ENCODE measurements at regions not wholly inside any gene's neighbourhood (a gene's known extent, or its start where the extent isn't known, plus 50 kb on each side); places are given as distances from the start of the nearest gene placed in this dataset.

DNA sequence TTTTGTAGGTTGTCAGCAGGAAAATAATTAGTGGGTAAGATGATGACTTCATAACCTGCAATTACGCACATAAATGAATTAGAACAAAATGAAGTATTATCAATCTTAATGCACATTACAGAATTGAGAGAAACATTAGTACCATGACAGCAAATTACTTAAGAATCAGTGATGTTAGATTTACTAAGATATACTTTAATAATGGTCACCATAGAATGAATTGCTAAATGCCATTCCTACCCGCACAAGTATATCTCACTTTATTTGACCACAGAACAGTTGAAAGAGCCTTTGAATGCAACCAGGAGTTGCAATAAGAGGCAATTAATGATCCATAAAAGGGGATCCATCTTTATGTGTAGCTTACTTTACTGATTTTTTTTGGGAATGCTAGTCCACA is 816.4 kb upstream of the AGA start:
- no peak overlapping the region for H3K14ac ChIP-seq (ENCODE audit: low read length)
- H3K79me1 ChIP-seq (ENCODE audit: low read length): no peaks in the 10 kb centered on the region
- H3K27me3 ChIP-seq (ENCODE audit: insufficient read depth, low read length): no peaks in the 10 kb centered on the region
- H3K27ac ChIP-seq (ENCODE audit: low read depth, low read length): no peak overlapping the region
- H3K9me3 ChIP-seq (ENCODE audit: insufficient read depth, low read depth, low read length): no peaks in the 10 kb centered on the region
- no peak overlapping the region for H2BK120ac ChIP-seq (ENCODE audit: insufficient read depth, low read length, poor library complexity)
- no peak overlapping the region for H3K9ac ChIP-seq (ENCODE audit: low read length)
- H3K4ac ChIP-seq (ENCODE audit: low read depth, low read length): no peak overlapping the region
- H3K18ac ChIP-seq (ENCODE audit: low read length): no peak overlapping the region
- H4K12ac ChIP-seq (ENCODE audit: low read depth, low read length): no peak overlapping the region
- DNase-seq: no peak
- H2AFZ ChIP-seq (ENCODE audit: insufficient read depth, low read length, poor library complexity): no peak overlapping the region
- H3K4me1 ChIP-seq (ENCODE audit: control insufficient read depth in 1 of 2, insufficient read depth in 2 of 2, low read length in 2 of 2): no peaks in the 10 kb centered on the region
- no peak overlapping the region for H2BK12ac ChIP-seq (ENCODE audit: low read length)
- no peak overlapping the region for H2AK5ac ChIP-seq (ENCODE audit: low read length)
- no peak overlapping the region for H4K91ac ChIP-seq (ENCODE audit: low read depth, low read length)
- H3K4me2 ChIP-seq (ENCODE audit: low read length): no peak overlapping the region
- H4K8ac ChIP-seq (ENCODE audit: low read depth, low read length): no peak overlapping the region
- no peak overlapping the region for H2BK5ac ChIP-seq (ENCODE audit: low read depth, low read length, poor library complexity)
- no peak overlapping the region for H3K4me3 ChIP-seq (ENCODE audit: low read depth, low read length)
- no peaks in the 10 kb centered on the region for H3K36me3 ChIP-seq (ENCODE audit: control insufficient read depth in 1 of 2, insufficient read depth in 2 of 2, low read length in 2 of 2)
- H3K79me2 ChIP-seq (ENCODE audit: control insufficient read depth, insufficient read depth, low read length, poor library complexity): no peaks in the 10 kb centered on the region
- no peak overlapping the region for H3K23ac ChIP-seq (ENCODE audit: low read length)
- no CpG with 5 or more reads among the region's 2 CpGs for WGBS (ENCODE audit: extremely low coverage, insufficient coverage, insufficient read length)

DNA sequence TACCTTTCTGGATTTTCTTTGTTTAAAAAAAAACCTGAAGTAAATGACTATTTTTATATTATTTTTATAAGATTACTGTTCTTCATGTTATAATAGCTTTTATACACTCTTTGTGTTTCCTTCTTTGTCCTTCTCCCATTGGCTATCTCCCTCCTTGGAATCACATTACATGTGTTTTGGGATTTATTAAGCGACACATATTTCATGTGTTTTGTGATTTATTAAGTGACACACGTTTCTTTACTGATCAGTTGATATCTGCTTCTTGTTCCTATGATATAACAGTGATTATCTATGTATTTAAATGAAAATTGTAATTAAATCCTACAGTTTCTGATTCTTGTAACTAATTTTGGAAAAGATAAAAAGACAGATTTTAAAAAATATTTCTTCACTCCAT is 817.3 kb upstream of the AGA start:
- Histone ChIP-seq H3K4me3 (ENCODE audit: low read depth, low read length) (no peak overlapping the region), H4K12ac (ENCODE audit: low read depth, low read length) (no peak overlapping the region), H3K9ac (ENCODE audit: low read length) (no peak overlapping the region), H3K14ac (ENCODE audit: low read length) (no peak overlapping the region), H4K91ac (ENCODE audit: low read depth, low read length) (no peak overlapping the region), H3K27ac (ENCODE audit: low read depth, low read length) (no peak overlapping the region), H3K79me2 (ENCODE audit: control insufficient read depth, insufficient read depth, low read length, poor library complexity) (no peaks in the 10 kb centered on the region), H3K36me3 (ENCODE audit: control insufficient read depth in 1 of 2, insufficient read depth in 2 of 2, low read length in 2 of 2) (no peaks in the 10 kb centered on the region), H3K9me3 (ENCODE audit: insufficient read depth, low read depth, low read length) (no peaks in the 10 kb centered on the region), H3K4me1 (ENCODE audit: control insufficient read depth in 1 of 2, insufficient read depth in 2 of 2, low read length in 2 of 2) (no peaks in the 10 kb centered on the region), H4K8ac (ENCODE audit: low read depth, low read length) (no peak overlapping the region), H2BK5ac (ENCODE audit: low read depth, low read length, poor library complexity) (no peak overlapping the region), H2AFZ (ENCODE audit: insufficient read depth, low read length, poor library complexity) (no peak overlapping the region), H3K4ac (ENCODE audit: low read depth, low read length) (no peak overlapping the region), H3K27me3 (ENCODE audit: insufficient read depth, low read length) (no peaks in the 10 kb centered on the region), H2BK120ac (ENCODE audit: insufficient read depth, low read length, poor library complexity) (no peak overlapping the region), H2AK5ac (ENCODE audit: low read length) (no peak overlapping the region), H2BK12ac (ENCODE audit: low read length) (no peak overlapping the region), H3K23ac (ENCODE audit: low read length) (no peak overlapping the region), H3K79me1 (ENCODE audit: low read length) (no peaks in the 10 kb centered on the region), H3K4me2 (ENCODE audit: low read length) (no peak overlapping the region), H3K18ac (ENCODE audit: low read length) (no peak overlapping the region)
- no peak for DNase-seq
- no CpG with 5 or more reads among the region's 2 CpGs for WGBS (ENCODE audit: extremely low coverage, insufficient coverage, insufficient read length)

DNA sequence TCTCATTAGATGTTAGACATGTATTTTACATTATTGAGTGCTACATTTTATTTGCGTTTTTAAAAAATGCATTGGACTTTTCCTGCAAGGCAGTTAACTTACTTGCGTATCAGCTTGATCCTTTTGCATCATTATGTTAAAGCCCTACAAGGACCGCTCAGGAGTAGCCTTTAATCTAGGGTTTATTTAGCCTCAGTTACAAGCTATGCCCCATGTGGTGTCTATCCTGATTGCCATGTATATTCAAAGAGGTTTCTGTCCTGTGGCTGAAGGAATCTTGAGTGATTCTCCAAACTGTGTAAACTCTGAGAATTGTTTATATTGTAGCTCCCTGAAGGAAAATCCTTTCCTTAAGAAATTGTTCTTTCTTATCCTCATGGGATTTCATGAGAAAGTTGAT is 821.8 kb upstream of the AGA start:
- Histone ChIP-seq H3K27ac (ENCODE audit: low read depth, low read length) (no peak overlapping the region), H2BK5ac (ENCODE audit: low read depth, low read length, poor library complexity) (no peak overlapping the region), H3K18ac (ENCODE audit: low read length) (no peak overlapping the region), H3K36me3 (ENCODE audit: control insufficient read depth in 1 of 2, insufficient read depth in 2 of 2, low read length in 2 of 2) (no peaks in the 10 kb centered on the region), H2AFZ (ENCODE audit: insufficient read depth, low read length, poor library complexity) (no peak overlapping the region), H3K4me3 (ENCODE audit: low read depth, low read length) (no peak overlapping the region), H3K27me3 (ENCODE audit: insufficient read depth, low read length) (no peaks in the 10 kb centered on the region), H4K91ac (ENCODE audit: low read depth, low read length) (no peak overlapping the region), H2BK120ac (ENCODE audit: insufficient read depth, low read length, poor library complexity) (no peak overlapping the region), H3K79me1 (ENCODE audit: low read length) (no peaks in the 10 kb centered on the region), H3K4me2 (ENCODE audit: low read length) (no peak overlapping the region), H3K4me1 (ENCODE audit: control insufficient read depth in 1 of 2, insufficient read depth in 2 of 2, low read length in 2 of 2) (no peaks in the 10 kb centered on the region), H3K9me3 (ENCODE audit: insufficient read depth, low read depth, low read length) (peaks cover 1% of the 10 kb centered on the region), H3K79me2 (ENCODE audit: control insufficient read depth, insufficient read depth, low read length, poor library complexity) (no peaks in the 10 kb centered on the region), H3K14ac (ENCODE audit: low read length) (no peak overlapping the region), H2AK5ac (ENCODE audit: low read length) (no peak overlapping the region), H3K4ac (ENCODE audit: low read depth, low read length) (no peak overlapping the region), H3K9ac (ENCODE audit: low read length) (no peak overlapping the region), H3K23ac (ENCODE audit: low read length) (no peak overlapping the region), H4K12ac (ENCODE audit: low read depth, low read length) (no peak overlapping the region), H4K8ac (ENCODE audit: low read depth, low read length) (no peak overlapping the region), H2BK12ac (ENCODE audit: low read length) (no peak overlapping the region)
- no CpG with 5 or more reads among the region's 3 CpGs for WGBS (ENCODE audit: extremely low coverage, insufficient coverage, insufficient read length)
- DNase-seq: no peak

DNA sequence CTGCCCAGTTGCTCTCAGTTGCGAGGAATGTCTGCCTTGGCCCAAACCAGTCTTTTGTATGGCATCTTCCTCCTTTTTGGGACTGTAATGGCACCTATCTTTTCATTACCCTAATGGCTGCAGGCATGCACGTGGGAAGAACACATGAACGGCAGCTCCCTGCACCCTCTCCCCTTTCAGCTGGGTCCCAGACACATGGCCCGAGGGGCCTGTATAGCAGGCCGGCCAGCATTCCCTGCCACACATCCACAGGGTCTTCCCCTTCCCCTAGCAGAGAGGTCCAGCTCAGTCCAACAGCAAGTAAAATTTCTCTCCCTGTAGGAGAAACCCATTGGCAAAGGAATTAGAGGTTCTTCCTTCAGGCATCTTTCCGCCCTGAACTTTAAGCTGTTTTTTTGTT is 829.1 kb upstream of the AGA start:
- Histone ChIP-seq H3K9me3 (ENCODE audit: insufficient read depth, low read depth, low read length) (peaks cover 1% of the 10 kb centered on the region), H3K4me2 (ENCODE audit: low read length) (no peak overlapping the region), H3K79me1 (ENCODE audit: low read length) (peaks cover 6% of the 10 kb centered on the region), H3K27ac (ENCODE audit: low read depth, low read length) (no peak overlapping the region), H3K9ac (ENCODE audit: low read length) (no peak overlapping the region), H3K79me2 (ENCODE audit: control insufficient read depth, insufficient read depth, low read length, poor library complexity) (no peaks in the 10 kb centered on the region), H3K27me3 (ENCODE audit: insufficient read depth, low read length) (no peaks in the 10 kb centered on the region), H3K4me1 (ENCODE audit: control insufficient read depth in 1 of 2, insufficient read depth in 2 of 2, low read length in 2 of 2) (peaks cover 0 to 6% of the 10 kb centered on the region in 2 experiments), H2BK120ac (ENCODE audit: insufficient read depth, low read length, poor library complexity) (no peak overlapping the region), H4K8ac (ENCODE audit: low read depth, low read length) (no peak overlapping the region), H3K4me3 (ENCODE audit: low read depth, low read length) (no peak overlapping the region), H4K91ac (ENCODE audit: low read depth, low read length) (peak overlapping the region; percentile 32), H2BK5ac (ENCODE audit: low read depth, low read length, poor library complexity) (peak overlapping the region; percentile 59), H3K23ac (ENCODE audit: low read length) (no peak overlapping the region), H3K14ac (ENCODE audit: low read length) (no peak overlapping the region), H2AK5ac (ENCODE audit: low read length) (no peak overlapping the region), H3K4ac (ENCODE audit: low read depth, low read length) (no peak overlapping the region), H3K18ac (ENCODE audit: low read length) (no peak overlapping the region), H3K36me3 (ENCODE audit: control insufficient read depth in 1 of 2, insufficient read depth in 2 of 2, low read length in 2 of 2) (no peaks in the 10 kb centered on the region), H2AFZ (ENCODE audit: insufficient read depth, low read length, poor library complexity) (peak overlapping the region; percentile 5), H2BK12ac (ENCODE audit: low read length) (no peak overlapping the region), H4K12ac (ENCODE audit: low read depth, low read length) (no peak overlapping the region)
- DNase-seq: no peak
- WGBS (ENCODE audit: extremely low coverage, insufficient coverage, insufficient read length): no CpG with 5 or more reads among the region's 6 CpGs
